Mucosa of descending colon (tissue), 3 donors: ENCODE measurements at regions not wholly inside any gene's neighbourhood (a gene's known extent, or its start where the extent isn't known, plus 50 kb on each side); places are given as distances from the start of the nearest gene placed in this dataset.
"Not testable (repeated sequence)": the region's sequence is repeated elsewhere in the genome, so short reads cannot be mapped to it uniquely, and the experiment has no call there.

Source experiments
- ATAC-seq: fragments of 200-7000 bp; cut with Tn5 transposase; one replicate; pipeline ENCODE4 v1.9.1; 2020; ENCODE audit warnings: mild to moderate bottlenecking, moderate library complexity
- DNase-seq, 3 donors: peaks; one replicate each; pipeline ENCODE4 v3.0.0-alpha.2; 2020
- H3K36me3 ChIP-seq: fragments of 200-600 bp; one replicate; pipeline ENCODE4 v1.8.0; 2021; ENCODE audit warnings: low read depth, mild to moderate bottlenecking
- H3K4me1 ChIP-seq: fragments of 200-600 bp; one replicate; pipeline ENCODE4 v1.8.0; 2021; ENCODE audit warnings: low read depth, mild to moderate bottlenecking
- H3K4me3 ChIP-seq: fragments of 200-600 bp; one replicate; pipeline ENCODE4 v1.8.0; 2021; ENCODE audit warnings: mild to moderate bottlenecking
- H3K9me3 ChIP-seq: fragments of 200-600 bp; one replicate; pipeline ENCODE4 v1.8.0; 2021; ENCODE audit warnings: mild to moderate bottlenecking
- CTCF ChIP-seq: fragments of 200-600 bp; IDR thresholded peaks from one replicate; pipeline ENCODE4 v1.8.0; 2022; ENCODE audit warnings: antibody characterized with exemption, mild to moderate bottlenecking
- intact Hi-C, 2 donors: fragments of 100-400 bp; cut with DNase I in 1 of 2; cut with micrococcal nuclease in 1 of 2; formaldehyde crosslinking; loops; one replicate each; pipeline versions ENCODE4 v1.11.0 to v1.11.1; 2022; cut with DNase I, micrococcal nuclease
- donor health status: DM: no; HTN: no; CAD: no; lungs with moderate emphysema.
- donor health status: DM: no; HTN: no; CAD: no.
- donor health status: DM: no; HTN: yes; CAD: no.

GRCh38 chr9:40991741-40992471 is 136.6 kb downstream of the FOXD4L6 start:
- peak; percentile 100 for ATAC-seq
- DNase-seq = peak; percentile 99
- intact Hi-C loops, H3K4me1 ChIP-seq, H3K9me3 ChIP-seq, H3K36me3 ChIP-seq: not testable (repeated sequence)
- peak; percentile 98 for TF ChIP-seq CTCF
- peak overlapping the region; percentile 74 for H3K4me3 ChIP-seq

GRCh38 chr9:40991100-40991740 is 137.3 kb downstream of the FOXD4L6 start:
- H3K36me3 ChIP-seq, H3K9me3 ChIP-seq, ATAC-seq, intact Hi-C loops, H3K4me1 ChIP-seq: not testable (repeated sequence)
- DNase-seq = peak in 1 of 3 donors; percentile 12
- H3K4me3 ChIP-seq = peak overlapping the region; percentile 74

- H3K36me3 ChIP-seq, H3K9me3 ChIP-seq, H3K4me1 ChIP-seq, DNase-seq, intact Hi-C loops, H3K4me3 ChIP-seq, ATAC-seq: not testable (repeated sequence)
Measured at GRCh38 chr9:40986332-40986731, 142.1 kb downstream of the FOXD4L6 start.

GRCh38 chr9:40975351-40975750 is 153.1 kb downstream of the FOXD4L6 start:
- H3K4me1 ChIP-seq, ATAC-seq, H3K4me3 ChIP-seq, H3K9me3 ChIP-seq, H3K36me3 ChIP-seq, intact Hi-C loops: not testable (repeated sequence)
- peak in 1 of 3 donors; percentile 50 for DNase-seq

- H3K36me3 ChIP-seq, H3K9me3 ChIP-seq, H3K4me3 ChIP-seq, intact Hi-C loops, ATAC-seq, H3K4me1 ChIP-seq, DNase-seq: not testable (repeated sequence)
Measured at GRCh38 chr9:40974912-40975311, 153.6 kb downstream of the FOXD4L6 start.

GRCh38 chr9:40971773-40972172 is 156.7 kb downstream of the FOXD4L6 start:
- H3K4me1 ChIP-seq, intact Hi-C loops, H3K36me3 ChIP-seq, ATAC-seq, H3K4me3 ChIP-seq, H3K9me3 ChIP-seq, DNase-seq: not testable (repeated sequence)

- H3K4me1 ChIP-seq, ATAC-seq, DNase-seq, H3K9me3 ChIP-seq, intact Hi-C loops, H3K4me3 ChIP-seq, H3K36me3 ChIP-seq: not testable (repeated sequence)
Measured at GRCh38 chr9:40970340-40970739, 158.1 kb downstream of the FOXD4L6 start.

GRCh38 chr9:40962461-40962860 is 166.0 kb downstream of the FOXD4L6 start:
- intact Hi-C loops, H3K4me1 ChIP-seq, DNase-seq, H3K36me3 ChIP-seq, ATAC-seq, H3K9me3 ChIP-seq, H3K4me3 ChIP-seq: not testable (repeated sequence)

- H3K4me1 ChIP-seq, H3K36me3 ChIP-seq, H3K4me3 ChIP-seq, ATAC-seq, H3K9me3 ChIP-seq, intact Hi-C loops: not testable (repeated sequence)
- DNase-seq = peak in 1 of 3 donors; percentile 51
Measured at GRCh38 chr9:40951876-40952494, 176.5 kb downstream of the FOXD4L6 start.

GRCh38 chr9:40946228-40946627 is 182.3 kb downstream of the FOXD4L6 start:
- H3K4me1 ChIP-seq, H3K4me3 ChIP-seq, intact Hi-C loops, ATAC-seq, H3K36me3 ChIP-seq, DNase-seq, H3K9me3 ChIP-seq: not testable (repeated sequence)

- H3K4me3 ChIP-seq, H3K9me3 ChIP-seq, intact Hi-C loops, H3K4me1 ChIP-seq, ATAC-seq, DNase-seq, H3K36me3 ChIP-seq: not testable (repeated sequence)
Measured at GRCh38 chr9:40942730-40943129, 185.8 kb downstream of the FOXD4L6 start.

GRCh38 chr9:40939888-40940209 is 188.6 kb downstream of the FOXD4L6 start:
- H3K36me3 ChIP-seq, intact Hi-C loops, DNase-seq, H3K4me3 ChIP-seq, H3K4me1 ChIP-seq, ATAC-seq: not testable (repeated sequence)
- H3K9me3 ChIP-seq = peaks cover 25% of the 10 kb centered on the region

- H3K4me3 ChIP-seq, intact Hi-C loops, H3K4me1 ChIP-seq, ATAC-seq, DNase-seq, H3K36me3 ChIP-seq: not testable (repeated sequence)
- H3K9me3 ChIP-seq = peaks cover 29% of the 10 kb centered on the region
Measured at GRCh38 chr9:40939201-40939887, 189.1 kb downstream of the FOXD4L6 start.
